DND-41 (cell line): ENCODE measurements at regions not wholly inside any gene's neighbourhood (a gene's known extent, or its start where the extent isn't known, plus 50 kb on each side); places are given as distances from the start of the nearest gene placed in this dataset.

Experiments
- CTCF ChIP-seq: IDR thresholded peaks from 2 replicates; pipeline ENCODE4 v1.5.1; 2012; ENCODE audit warnings: borderline replicate concordance, low read length, moderate library complexity, mild to moderate bottlenecking; ENCODE audit not compliant: poor library complexity, severe bottlenecking; ENCODE audit errors: extremely low read depth
- EZH2 ChIP-seq: IDR thresholded peaks from 3 replicates; pipeline ENCODE4 v1.6.1; 2012; ENCODE audit warnings: borderline replicate concordance, low read depth, mild to moderate bottlenecking, moderate library complexity, low read length, inconsistent platforms; ENCODE audit not compliant: severe bottlenecking

GRCh38 chrX:6384371-6384770 is 150.5 kb downstream of the VCX3A start:
- no peak for TF ChIP-seq CTCF
- no peak for TF ChIP-seq EZH2
